ENCODE measurements at regions not wholly inside any gene's neighbourhood (a gene's known extent, or its start where the extent isn't known, plus 50 kb on each side); places are given as distances from the start of the nearest gene placed in this dataset.

- Histone ChIP-seq H3K9me3 (ENCODE audit: control insufficient read depth, low read length) (no peaks in the 10 kb centered on the region), H3K9ac (ENCODE audit: low read length) (no peak overlapping the region), H3K4me3 (ENCODE audit: low read length) (no peak overlapping the region), H3K4me1 (ENCODE audit: control insufficient read depth, insufficient read depth, low read length) (no peaks in the 10 kb centered on the region), H3K36me3 (ENCODE audit: control insufficient read depth, insufficient read depth, low read length) (no peaks in the 10 kb centered on the region), H3K27me3 (ENCODE audit: control insufficient read depth, insufficient read depth, low read length) (no peaks in the 10 kb centered on the region)
Measured at GRCh38 chr6:87815449-87815848, 113.4 kb upstream of the AKIRIN2 start.

- Histone ChIP-seq H3K36me3 (ENCODE audit: control insufficient read depth, insufficient read depth, low read length) (no peaks in the 10 kb centered on the region), H3K9me3 (ENCODE audit: control insufficient read depth, low read length) (no peaks in the 10 kb centered on the region), H3K27me3 (ENCODE audit: control insufficient read depth, insufficient read depth, low read length) (no peaks in the 10 kb centered on the region), H3K9ac (ENCODE audit: low read length) (no peak overlapping the region), H3K4me1 (ENCODE audit: control insufficient read depth, insufficient read depth, low read length) (no peaks in the 10 kb centered on the region), H3K4me3 (ENCODE audit: low read length) (no peak overlapping the region)
Measured at GRCh38 chr6:87808005-87808757, 106.1 kb upstream of the AKIRIN2 start.

GRCh38 chr6:87807475-87807874, 105.4 kb upstream of the AKIRIN2 start:
- no peaks in the 10 kb centered on the region for H3K36me3 ChIP-seq (ENCODE audit: control insufficient read depth, insufficient read depth, low read length)
- no peaks in the 10 kb centered on the region for H3K27me3 ChIP-seq (ENCODE audit: control insufficient read depth, insufficient read depth, low read length)
- no peaks in the 10 kb centered on the region for H3K9me3 ChIP-seq (ENCODE audit: control insufficient read depth, low read length)
- H3K4me1 ChIP-seq (ENCODE audit: control insufficient read depth, insufficient read depth, low read length), result no peaks in the 10 kb centered on the region
- H3K9ac ChIP-seq (ENCODE audit: low read length), result no peak overlapping the region
- H3K4me3 ChIP-seq (ENCODE audit: low read length), result no peak overlapping the region

DNA sequence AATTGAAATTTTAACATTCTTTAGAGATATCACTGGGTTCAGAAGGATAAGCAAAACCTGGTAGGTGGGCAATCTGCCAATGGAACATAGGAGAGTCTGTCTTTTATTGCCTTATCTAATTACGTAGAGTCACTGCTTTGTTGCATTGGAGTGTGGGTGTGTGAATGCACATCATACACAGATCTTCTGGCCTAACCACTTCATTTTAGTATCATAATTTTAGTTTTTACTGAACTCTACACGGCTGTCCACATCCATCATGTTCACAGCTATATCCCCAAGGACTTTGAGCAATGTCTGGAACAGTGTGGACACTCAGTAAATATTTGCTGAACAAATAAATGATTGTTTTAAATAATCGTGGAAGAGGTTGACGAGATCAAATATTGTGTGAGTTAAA, 104.6 kb upstream of the AKIRIN2 start:
- Histone ChIP-seq H3K36me3 (ENCODE audit: control insufficient read depth, insufficient read depth, low read length) (no peaks in the 10 kb centered on the region), H3K9me3 (ENCODE audit: control insufficient read depth, low read length) (no peaks in the 10 kb centered on the region), H3K9ac (ENCODE audit: low read length) (no peak overlapping the region), H3K4me3 (ENCODE audit: low read length) (no peak overlapping the region), H3K27me3 (ENCODE audit: control insufficient read depth, insufficient read depth, low read length) (no peaks in the 10 kb centered on the region), H3K4me1 (ENCODE audit: control insufficient read depth, insufficient read depth, low read length) (no peaks in the 10 kb centered on the region)

DNA sequence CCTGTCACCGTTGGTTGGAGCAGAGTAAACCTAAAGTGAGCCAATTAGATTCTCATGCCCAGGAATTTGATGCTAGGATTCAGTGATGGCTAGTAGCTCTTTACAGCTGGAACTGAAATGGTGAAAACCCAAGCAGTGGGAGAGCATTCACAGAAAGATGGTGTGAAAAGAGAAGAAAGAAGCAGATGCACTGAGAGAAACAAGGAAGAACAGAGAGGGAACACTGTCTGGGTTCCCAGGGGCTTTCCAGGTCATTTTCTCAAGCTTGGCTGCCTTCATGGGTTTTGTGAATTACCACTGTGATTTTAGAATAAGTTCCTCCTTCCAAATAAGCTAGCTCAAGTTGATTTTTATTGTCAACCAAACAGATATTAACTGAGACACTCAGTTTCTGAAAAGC, 104.1 kb upstream of the AKIRIN2 start:
- Histone ChIP-seq H3K4me1 (ENCODE audit: control insufficient read depth, insufficient read depth, low read length) (no peaks in the 10 kb centered on the region), H3K36me3 (ENCODE audit: control insufficient read depth, insufficient read depth, low read length) (no peaks in the 10 kb centered on the region)

GRCh38 chr6:87803791-87804190, 101.8 kb upstream of the AKIRIN2 start:
- H3K36me3 ChIP-seq (ENCODE audit: control insufficient read depth, insufficient read depth, low read length), result no peaks in the 10 kb centered on the region
- no peak overlapping the region for H3K9ac ChIP-seq (ENCODE audit: low read length)
- no peak overlapping the region for H3K4me3 ChIP-seq (ENCODE audit: low read length)
- H3K9me3 ChIP-seq (ENCODE audit: control insufficient read depth, low read length), result no peaks in the 10 kb centered on the region
- H3K27me3 ChIP-seq (ENCODE audit: control insufficient read depth, insufficient read depth, low read length), result no peaks in the 10 kb centered on the region
- H3K4me1 ChIP-seq (ENCODE audit: control insufficient read depth, insufficient read depth, low read length), result no peaks in the 10 kb centered on the region

More for the DNA sequence above, 104.1 kb upstream of the AKIRIN2 start:
- H3K9me3 ChIP-seq (ENCODE audit: control insufficient read depth, low read length), result no peaks in the 10 kb centered on the region
- no peak overlapping the region for H3K9ac ChIP-seq (ENCODE audit: low read length)
- H3K27me3 ChIP-seq (ENCODE audit: control insufficient read depth, insufficient read depth, low read length), result no peaks in the 10 kb centered on the region
- no peak overlapping the region for H3K4me3 ChIP-seq (ENCODE audit: low read length)

DNA sequence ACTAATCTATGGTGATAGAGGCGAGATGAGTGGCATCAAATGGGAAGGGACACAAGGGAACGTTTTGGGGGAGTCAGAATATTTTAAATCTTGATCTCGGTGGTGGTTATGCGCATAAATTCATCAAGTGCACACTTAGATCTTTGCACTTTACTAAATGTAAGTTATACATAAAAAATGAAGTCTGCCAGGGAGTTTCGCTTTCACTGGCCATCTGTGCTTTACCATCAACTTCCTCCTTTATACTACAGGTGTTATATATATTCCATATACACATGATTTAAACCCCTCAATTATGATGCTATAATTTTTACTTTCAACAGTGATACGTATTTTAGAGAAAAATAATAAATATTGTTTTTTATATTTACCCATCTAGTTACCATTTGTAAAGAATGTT, 97.6 kb upstream of the AKIRIN2 start:
- Histone ChIP-seq H3K9ac (ENCODE audit: low read length) (no peak overlapping the region), H3K9me3 (ENCODE audit: control insufficient read depth, low read length) (no peaks in the 10 kb centered on the region), H3K36me3 (ENCODE audit: control insufficient read depth, insufficient read depth, low read length) (no peaks in the 10 kb centered on the region), H3K4me1 (ENCODE audit: control insufficient read depth, insufficient read depth, low read length) (no peaks in the 10 kb centered on the region), H3K27me3 (ENCODE audit: control insufficient read depth, insufficient read depth, low read length) (no peaks in the 10 kb centered on the region), H3K4me3 (ENCODE audit: low read length) (no peak overlapping the region)

DNA sequence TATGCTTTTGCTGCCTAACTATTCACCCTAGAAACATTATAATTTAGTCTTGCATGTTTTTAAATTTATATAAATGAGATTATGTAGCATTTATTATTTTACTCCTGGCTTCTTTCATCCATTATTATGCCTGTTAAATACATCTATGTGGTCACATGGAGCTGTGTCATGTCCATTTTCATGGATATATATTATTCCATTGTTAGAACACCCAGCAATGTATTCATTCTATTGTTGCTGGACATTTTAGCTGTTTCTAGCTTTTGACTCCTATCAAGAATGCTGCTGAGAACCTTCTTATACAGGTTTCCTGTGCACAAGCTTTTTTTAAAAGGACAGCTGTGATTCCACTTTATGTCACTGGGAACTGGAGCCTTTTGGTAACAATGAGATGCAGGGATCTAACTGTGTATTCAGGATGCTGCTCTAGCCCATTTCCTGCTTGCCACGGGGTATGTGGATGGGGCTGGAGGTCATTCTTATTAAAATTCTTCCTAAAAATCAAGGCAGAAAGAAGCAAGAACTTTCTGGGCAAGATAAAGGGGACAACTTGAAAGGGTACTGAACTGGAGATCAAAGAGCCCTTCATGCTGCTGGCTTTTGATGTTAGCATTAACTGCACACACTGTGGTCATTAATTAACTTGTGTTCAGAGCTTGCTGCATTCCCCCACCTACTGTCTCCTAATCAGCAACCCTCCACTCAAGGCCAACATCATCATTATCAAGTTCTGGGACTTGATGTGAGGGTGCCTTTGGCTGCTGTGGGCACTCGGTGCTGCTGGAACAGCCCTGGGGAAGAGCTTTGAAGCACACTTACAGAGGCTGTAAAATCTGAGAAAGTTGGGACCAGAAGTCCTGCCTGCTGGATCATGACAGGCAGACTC, 96.6 kb upstream of the AKIRIN2 start:
- Histone ChIP-seq H3K4me1 (ENCODE audit: control insufficient read depth, insufficient read depth, low read length) (no peaks in the 10 kb centered on the region), H3K9ac (ENCODE audit: low read length) (no peak overlapping the region), H3K27me3 (ENCODE audit: control insufficient read depth, insufficient read depth, low read length) (no peaks in the 10 kb centered on the region), H3K4me3 (ENCODE audit: low read length) (no peak overlapping the region), H3K9me3 (ENCODE audit: control insufficient read depth, low read length) (no peaks in the 10 kb centered on the region), H3K36me3 (ENCODE audit: control insufficient read depth, insufficient read depth, low read length) (no peaks in the 10 kb centered on the region)

- no peaks in the 10 kb centered on the region for H3K9me3 ChIP-seq (ENCODE audit: control insufficient read depth, low read length)
- no peaks in the 10 kb centered on the region for H3K4me1 ChIP-seq (ENCODE audit: control insufficient read depth, insufficient read depth, low read length)
- no peaks in the 10 kb centered on the region for H3K36me3 ChIP-seq (ENCODE audit: control insufficient read depth, insufficient read depth, low read length)
- no peak overlapping the region for H3K4me3 ChIP-seq (ENCODE audit: low read length)
- no peaks in the 10 kb centered on the region for H3K27me3 ChIP-seq (ENCODE audit: control insufficient read depth, insufficient read depth, low read length)
- no peak overlapping the region for H3K9ac ChIP-seq (ENCODE audit: low read length)
Measured at GRCh38 chr6:87794922-87795885, 93.2 kb upstream of the AKIRIN2 start.

DNA sequence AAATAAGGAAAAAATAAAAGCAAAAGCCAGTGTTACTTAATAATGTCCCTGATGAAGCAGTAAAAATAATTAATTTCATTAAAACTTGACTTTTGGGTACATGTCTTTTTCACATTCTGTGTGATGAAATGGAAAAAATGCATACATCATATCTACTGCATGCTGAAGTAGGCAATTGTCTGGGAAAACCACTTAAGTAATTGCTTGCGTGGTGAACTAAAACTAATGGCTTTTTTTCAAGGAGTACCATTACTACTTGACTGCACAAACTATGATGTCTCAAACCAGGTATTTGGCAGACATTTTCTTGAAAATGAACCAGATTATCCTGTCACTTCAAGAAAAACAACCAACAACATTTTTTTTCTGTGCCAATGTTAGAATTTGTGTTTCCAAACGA, 91.3 kb upstream of the AKIRIN2 start:
- H3K36me3 ChIP-seq (ENCODE audit: control insufficient read depth, insufficient read depth, low read length), result no peaks in the 10 kb centered on the region
- H3K9ac ChIP-seq (ENCODE audit: low read length), result no peak overlapping the region
- H3K4me1 ChIP-seq (ENCODE audit: control insufficient read depth, insufficient read depth, low read length), result no peaks in the 10 kb centered on the region
- H3K4me3 ChIP-seq (ENCODE audit: low read length), result no peak overlapping the region
- H3K27me3 ChIP-seq (ENCODE audit: control insufficient read depth, insufficient read depth, low read length), result no peaks in the 10 kb centered on the region
- no peaks in the 10 kb centered on the region for H3K9me3 ChIP-seq (ENCODE audit: control insufficient read depth, low read length)

DNA sequence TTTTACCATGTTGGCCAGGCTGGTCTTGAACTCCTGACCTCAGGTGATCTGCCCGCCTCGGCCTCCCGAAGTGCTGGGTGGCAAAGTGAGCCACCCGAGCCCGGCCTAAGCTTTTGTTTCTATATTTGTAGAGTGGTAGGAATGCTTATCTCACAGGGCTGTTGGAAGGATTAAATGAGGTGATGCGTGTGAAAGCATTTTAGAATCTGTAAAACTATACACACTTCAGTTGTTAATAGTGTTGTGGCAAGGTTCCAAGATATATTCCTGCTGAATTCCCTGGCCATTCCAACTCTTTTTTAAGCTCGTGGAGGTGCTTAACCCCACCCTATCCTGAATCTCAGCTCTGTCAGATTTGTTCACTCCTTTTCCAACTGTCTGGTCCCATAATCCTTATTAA, 89.9 kb upstream of the AKIRIN2 start:
- no peaks in the 10 kb centered on the region for H3K4me1 ChIP-seq (ENCODE audit: control insufficient read depth, insufficient read depth, low read length)
- H3K9me3 ChIP-seq (ENCODE audit: control insufficient read depth, low read length), result no peaks in the 10 kb centered on the region
- H3K4me3 ChIP-seq (ENCODE audit: low read length), result no peak overlapping the region
- H3K9ac ChIP-seq (ENCODE audit: low read length), result no peak overlapping the region
- no peaks in the 10 kb centered on the region for H3K27me3 ChIP-seq (ENCODE audit: control insufficient read depth, insufficient read depth, low read length)
- H3K36me3 ChIP-seq (ENCODE audit: control insufficient read depth, insufficient read depth, low read length), result no peaks in the 10 kb centered on the region
